ENCODE measurements at regions not wholly inside any gene's neighbourhood (a gene's known extent, or its start where the extent isn't known, plus 50 kb on each side); places are given as distances from the start of the nearest gene placed in this dataset.
"Not testable (repeated sequence)": the region's sequence is repeated elsewhere in the genome, so short reads cannot be mapped to it uniquely, and the experiment has no call there.

DNA sequence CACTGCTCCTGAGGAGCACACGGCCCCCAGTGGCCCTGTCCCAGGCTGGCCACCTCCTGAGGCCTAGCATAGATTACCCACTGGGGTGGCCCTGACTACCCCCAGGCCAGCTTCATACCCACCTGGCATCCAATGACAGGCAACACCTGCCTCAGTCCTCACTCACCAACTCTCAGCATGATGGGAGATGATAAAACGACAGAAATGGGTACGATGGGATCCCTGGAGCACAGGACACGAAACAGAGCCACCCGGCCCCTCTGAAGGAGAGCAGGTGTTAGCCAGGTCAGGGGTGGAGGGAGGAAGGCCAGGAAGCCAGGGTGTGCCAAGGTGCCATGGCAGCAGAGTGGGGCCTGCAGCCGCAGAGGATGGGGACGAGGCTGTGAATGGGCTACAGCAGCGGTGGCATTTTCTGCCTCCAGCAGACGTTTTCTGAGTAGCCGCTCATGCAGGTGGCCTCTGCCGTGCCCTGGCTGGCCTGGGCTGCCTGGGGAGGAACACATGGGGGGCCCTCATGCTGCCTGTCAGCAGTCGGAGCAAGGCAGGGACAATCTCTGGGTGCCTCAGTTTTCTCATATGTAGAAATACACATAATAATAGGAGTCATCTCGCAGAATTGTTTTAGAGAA, 50.2 kb upstream of the FGF3 start:
- no peak for DNase-seq

DNA sequence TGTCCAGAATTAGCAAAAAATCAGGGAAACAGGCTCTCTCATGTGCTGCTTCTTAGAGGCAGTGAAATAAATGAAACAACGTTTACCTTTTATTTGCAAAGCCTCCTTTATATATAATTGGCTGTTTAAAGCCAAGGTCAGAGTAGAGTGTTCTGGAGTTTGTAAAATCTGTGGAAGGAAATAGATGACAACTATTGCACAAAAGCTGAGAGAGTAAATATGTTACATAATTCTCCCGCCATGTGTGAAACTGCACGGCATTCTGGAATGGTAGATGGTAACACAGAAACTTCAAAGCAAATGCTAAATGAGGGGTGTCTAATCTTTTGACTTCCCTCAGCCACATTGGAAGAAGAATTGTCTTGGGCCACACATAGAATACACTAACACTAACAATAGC, 51.5 kb upstream of the FGF3 start:
- no peak for DNase-seq

DNA sequence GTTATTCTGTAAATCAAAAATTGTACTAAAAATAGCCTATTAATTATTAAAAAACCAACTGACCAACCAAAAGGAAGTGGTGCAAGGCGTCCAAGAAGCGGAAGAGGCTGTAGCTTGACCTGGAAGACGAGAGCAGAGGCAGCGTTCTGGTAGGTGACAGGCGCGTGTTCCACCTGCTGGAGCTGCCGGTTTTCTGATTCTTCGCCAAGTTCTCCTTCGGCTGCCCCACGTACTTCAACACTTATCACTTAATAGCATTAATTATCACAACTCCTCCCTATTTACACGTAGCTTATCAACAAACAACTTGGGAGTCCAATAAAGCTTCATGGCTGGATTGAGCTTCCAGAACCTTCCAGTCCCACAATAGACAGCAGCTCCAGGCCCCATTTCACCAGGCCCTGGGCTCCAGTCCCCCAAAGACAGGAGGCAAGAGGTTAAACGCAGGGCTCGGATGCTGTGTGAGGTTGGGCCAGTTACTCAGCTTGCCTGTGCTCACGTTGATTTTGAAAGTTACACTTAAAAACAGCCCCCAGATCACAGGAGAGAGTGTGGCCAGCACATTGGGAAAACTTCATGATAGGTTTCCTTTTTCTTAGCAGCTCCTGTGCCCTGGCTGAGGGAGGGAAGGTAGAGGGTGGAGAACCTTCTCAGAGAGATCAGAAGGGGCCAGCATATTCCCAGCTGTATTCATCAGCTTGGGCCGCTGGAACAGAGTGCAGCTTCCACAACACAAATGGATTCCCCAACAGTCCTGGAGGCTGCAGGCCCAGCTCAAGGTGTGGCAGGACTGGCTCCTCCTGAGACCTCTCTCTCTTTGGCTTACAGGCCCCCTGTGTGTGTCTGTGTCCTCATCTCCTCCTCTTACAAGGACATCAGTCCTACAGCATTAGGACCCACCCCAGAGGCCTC, 54.2 kb upstream of the FGF3 start:
- no peak for DNase-seq

DNA sequence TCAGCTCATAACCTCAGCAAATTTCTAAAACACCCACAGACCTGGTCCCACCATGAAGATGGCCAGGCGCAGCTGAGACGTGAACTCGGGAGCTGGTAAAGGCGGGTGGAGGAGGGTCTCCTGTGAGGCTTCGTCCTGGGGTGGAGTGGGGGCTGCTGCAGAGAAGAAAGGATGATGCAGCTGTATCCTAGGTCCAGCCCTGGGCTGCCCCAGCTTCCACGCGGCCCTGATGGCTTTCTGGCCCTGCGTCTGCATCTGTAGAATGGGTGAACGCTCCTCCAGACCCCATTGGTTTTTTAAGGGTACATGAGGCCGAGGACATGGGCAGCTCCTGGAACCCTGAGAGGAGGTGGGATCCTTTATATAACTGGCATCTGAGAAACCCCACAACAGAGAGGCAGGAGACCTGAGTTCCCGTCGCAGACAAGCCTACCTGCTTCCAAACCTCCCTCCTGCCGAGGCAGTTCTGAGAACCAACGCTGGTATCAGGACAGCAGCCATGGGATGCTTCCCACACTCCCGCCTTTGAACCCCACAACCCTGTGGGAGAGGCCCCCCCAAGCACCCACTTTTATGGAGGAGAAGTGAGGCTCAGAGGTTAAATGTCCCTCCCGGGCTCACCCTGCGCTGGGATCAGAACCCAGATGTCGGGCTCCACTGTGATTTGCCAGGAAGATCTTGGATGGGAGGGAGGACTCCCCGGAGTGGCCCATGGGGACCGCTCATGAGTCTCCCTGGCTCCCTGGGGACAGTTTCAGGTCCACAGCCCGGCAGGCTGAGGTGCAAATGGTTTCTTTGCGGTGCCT, 55.2 kb upstream of the FGF3 start:
- DNase-seq = no peak

DNA sequence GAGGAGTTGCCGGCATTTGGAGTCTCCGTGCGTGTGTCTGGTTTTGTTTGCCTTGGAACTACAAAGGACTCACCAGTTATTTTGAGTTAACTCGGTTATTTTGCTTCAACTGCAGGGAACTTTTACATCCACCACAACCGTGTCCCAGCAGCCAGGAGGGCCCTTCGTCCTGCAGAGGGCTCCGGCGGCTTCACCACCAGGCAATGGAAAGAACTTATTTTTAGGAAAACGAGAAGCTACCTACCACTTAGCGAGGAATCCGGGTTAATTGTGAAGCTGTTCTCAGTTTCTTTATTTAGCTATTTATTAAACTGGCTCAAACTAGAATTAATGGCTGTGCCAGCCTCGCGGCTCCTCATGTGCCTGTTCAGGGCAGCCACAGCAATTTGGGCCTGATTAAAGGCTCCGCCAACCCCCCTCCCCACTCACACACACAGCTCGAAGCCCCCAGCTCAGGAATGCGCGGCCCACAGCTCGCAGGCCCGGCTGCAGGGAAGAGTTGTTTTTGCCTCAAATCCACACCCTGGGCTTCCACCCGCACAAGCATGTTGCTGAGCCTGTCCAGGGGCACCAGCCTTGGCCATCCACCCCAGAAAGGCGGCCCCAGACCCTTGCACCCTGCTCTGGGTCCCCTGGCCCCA, 55.9 kb upstream of the FGF3 start:
- DNase-seq = no peak

DNA sequence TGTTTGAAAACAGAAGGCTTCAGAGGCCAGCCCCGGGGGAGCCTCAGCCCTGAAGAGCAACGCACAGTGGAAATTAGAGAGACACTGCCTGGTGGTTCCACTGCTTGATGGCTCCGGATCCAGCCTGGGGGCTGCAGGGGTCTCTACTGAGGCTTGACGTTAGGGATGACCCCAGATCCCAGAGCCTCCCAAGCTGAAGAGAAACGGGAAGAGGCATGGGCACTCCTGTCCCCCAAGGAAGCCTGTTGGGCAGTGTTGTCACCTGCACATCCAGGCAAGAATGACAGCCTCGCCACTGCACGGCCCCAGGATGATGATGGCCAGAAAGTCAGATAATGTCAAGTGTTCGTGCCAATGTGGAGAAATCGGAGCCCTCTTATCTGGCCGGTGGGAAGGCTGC, 56.8 kb upstream of the FGF3 start:
- no peak for DNase-seq

DNA sequence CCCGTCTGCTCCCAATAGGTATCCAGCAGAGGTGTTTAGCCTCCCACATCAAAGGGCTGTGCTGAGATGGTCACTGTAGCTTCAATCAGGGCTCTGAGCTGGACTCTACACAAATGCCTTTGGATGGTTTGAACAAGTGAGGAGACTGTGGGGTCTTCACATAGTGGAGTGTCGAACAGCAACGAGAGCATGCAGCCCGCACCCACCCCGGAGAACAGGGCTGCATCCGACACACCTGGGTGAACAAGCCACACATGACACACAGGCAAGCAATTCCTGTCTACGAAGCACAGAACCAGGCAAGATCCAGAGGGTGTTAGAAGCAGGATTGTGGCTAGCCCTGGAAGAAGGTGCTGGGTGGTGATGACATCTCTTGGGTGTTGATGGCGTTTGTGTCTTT, 58.0 kb upstream of the FGF3 start:
- no peak for DNase-seq

DNA sequence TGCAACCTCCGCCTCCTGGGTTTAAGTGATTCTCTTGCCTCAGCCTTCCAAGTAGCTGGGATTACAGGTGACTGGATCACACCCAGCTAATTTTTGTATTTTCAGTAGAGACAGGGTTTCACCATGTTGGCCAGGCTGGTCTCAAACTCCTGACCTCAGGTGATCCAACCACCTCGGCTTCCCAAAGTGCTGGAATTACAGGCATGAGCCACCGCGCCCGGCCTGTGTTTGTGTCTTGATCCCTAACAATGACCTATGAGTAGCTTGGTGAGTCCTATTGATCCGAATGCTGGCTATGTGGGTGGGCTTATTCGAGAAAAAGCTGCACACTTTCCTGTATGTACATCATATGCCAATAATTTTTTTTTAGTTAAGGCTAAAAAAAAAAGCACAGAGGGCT, 58.5 kb upstream of the FGF3 start:
- DNase-seq = not testable (repeated sequence)

DNA sequence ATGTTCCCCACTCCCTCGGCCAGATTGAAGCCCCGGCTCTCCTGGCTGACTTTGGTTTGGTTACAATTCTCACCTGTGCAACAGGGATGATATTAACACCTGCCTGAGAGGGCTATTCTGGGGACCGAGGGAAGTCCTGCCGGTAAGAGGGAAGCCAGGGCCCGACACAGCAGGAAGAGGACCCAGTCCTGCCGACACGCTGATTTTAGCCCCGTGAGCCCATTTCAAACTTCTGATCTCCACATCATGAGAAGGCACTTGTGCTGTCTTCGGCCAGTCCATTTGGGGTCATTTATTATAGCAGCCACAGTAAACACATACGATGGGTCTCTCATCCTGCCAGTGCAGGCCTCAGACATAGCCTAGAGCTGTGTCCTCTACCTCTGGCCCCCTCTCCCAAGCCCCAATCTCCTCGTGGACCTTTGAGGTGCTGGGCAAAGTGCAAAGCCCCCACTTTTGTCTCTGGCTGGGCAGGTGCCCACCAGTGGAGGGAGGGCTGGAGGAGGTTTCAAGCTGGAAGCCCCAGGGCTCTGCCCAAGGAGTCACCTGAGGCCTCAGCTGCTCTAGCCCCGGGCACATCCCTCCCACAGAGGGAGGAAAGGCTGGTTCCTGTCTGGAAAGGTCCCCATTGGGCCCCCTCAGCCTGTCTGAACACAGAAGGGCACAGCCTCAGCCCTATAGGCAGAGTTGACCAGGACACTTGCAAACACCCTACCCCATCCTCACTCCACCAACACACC, 59.1 kb upstream of the FGF3 start:
- DNase-seq = no peak

DNA sequence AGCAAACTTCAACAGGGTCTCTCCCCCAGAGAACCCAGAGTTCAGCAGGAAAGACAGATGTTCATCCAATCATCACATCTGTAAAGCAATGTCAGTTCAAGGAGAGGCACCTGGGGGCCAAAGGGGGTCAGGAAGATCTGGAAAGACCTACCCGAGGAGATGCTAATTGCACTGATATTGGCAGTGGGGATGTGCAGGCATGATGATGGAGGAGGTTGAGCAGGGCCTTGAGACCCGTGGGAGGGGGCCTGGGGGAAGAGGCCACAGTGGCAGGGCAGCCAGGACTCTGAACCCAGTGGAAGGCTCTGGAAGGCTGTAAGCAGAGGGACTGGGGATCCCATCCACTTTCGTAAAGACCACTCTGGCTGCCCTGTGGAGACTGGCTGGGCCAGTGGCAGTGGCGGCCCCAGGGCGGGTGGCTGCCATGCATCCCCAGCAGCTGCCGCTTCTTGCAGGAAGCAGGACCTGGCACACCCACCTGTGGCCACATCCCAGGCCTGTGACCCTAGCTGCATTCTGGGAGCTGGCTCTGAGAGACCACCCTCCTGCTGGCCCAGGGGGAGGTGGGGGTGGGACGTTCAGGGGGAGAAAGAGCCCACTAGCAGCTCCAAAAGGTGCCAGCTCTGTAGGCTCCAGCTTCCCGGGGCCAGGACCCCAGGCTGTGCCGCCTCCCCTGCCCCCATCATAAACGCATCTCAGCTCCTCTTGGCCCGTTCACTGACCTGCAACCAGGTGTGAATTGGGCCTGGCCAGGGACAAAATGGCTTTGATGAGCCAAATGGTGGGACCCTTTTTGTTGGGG, 59.9 kb upstream of the FGF3 start:
- DNase-seq = no peak

DNA sequence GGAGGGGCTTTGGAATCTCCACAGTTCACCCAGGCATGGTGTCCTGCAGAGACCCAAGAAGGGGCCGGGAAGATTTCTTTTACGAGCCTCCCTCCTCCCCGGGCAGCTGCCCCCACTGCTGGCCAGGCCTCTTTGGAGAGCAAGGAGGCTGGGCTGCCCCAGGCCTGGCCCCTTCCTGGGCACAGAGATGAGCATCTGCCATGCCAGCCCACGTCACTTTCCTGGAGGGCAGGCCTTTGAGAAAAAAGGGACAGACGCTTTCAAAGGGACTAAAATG, 60.5 kb upstream of the FGF3 start:
- no peak for DNase-seq

DNA sequence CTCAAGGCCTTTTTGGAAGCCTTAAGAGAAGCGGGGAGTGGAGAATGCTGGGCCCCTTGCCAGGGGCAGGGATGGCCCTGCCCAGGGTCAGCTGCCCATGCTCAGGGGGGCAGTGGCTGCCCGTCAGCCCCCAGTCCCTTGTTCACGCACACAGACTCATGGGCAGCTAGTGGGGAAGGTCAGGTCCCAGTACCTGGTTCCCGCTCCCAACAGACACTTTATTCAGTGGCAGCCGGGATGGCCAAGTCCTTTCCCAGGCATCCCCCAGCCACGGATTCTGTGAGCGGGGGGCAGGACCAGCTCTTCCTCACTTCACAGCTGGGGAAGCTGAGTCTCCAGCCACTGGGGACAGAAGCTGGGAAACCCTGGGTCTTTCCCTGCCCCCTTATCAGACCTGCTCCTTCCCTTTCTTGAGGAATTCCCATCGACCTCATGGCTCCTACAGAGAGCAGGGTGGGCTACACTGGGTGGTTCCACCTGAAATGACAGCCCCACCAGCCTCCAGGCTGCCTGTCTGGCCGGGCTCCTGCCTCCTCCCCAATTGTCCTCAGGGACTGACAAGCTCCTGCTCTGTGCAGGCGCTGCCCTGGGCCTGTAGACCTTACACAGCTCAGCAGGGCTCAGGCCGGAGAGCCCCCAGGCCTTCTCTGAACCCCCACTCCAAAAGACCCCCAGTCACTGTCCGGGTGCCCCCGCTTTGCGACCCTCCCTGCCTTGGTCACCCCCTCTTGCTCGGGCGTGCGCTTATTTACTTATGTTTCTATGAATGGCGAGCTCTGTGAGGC, 61.0 kb upstream of the FGF3 start:
- DNase-seq = no peak

DNA sequence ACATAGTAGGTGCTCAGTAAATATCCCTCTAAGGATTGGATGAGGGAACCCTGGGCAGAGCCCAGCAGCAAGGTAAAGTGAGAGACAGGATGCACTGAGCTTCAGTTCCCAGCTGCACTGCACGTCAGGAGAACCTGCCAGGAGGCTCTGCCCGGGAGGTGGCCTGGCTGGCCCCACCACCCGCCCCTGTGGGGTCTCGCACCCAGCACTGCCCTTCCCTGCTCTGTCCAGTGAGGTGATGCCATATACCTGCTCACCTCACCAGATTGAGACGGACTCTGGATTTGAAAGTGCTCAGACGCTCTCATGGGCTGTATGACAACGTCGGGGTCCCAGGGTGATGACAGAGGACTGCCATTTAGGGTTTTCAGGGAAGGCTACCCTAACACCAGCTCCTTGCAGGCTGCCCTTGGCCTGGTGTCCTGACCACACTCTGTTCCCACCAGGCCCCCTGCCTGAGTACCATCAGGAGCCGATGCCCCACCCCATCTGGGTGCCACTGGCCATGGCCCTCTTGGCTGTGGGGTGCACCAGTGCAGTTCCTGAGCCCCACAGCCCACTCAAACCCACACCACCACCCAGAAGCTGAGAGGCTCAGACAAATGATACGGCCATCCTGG, 61.7 kb upstream of the FGF3 start:
- no peak for DNase-seq

DNA sequence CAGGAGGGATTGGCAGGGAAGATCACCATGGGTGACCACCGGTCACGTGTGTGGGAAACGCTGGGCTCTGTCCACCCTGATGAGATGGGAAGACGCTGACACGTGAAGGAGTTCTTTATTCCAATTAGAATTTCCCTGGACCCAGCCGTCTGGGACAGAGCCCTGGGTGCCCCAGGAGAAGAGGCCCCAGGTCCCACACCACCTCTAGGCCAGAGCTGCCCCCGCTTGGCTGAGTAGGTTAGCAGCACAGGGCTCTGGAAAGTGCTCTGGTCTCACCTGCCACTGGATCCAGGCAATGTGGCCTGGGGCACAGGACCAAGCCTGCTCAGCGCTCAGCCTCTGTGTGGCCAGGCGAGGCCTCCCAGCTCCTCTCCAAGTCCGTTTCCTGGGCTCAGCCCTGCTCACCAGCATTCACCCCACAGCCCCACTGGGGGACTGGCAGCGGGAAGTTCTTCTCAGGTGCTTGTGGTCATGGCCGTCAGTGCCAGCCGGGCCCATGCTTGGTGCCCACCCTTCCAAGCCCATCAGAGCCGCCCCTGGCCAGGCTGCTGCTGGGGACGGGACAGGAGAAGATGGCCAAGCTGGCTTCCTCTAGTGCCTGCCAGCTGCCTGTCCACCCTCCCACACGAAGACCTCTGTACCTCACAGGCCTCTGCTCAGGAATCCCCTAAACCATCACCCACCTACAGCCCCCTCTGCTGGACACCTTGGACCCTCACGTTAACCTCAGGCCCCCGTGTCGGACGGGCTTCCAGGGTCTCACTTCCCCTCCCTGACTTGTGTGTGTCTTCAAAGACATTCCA, 62.5 kb upstream of the FGF3 start:
- no peak for DNase-seq

DNA sequence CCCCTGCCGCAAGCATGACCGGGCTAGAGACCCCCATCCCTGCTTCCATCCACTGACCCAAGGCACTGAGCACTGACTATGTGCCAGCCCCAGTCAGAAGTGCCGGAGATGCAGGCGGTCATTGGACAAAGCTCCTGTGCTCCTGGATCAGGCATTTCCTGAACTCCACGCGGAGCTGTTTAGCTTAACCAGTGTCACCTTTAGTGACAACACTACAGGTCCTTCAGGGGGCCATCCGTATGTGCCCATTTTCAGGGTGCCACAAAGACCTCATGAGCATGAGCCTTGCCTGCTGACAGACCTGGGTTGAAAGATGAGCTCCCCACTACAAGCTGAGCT, 63.0 kb upstream of the FGF3 start:
- no peak for DNase-seq

DNA sequence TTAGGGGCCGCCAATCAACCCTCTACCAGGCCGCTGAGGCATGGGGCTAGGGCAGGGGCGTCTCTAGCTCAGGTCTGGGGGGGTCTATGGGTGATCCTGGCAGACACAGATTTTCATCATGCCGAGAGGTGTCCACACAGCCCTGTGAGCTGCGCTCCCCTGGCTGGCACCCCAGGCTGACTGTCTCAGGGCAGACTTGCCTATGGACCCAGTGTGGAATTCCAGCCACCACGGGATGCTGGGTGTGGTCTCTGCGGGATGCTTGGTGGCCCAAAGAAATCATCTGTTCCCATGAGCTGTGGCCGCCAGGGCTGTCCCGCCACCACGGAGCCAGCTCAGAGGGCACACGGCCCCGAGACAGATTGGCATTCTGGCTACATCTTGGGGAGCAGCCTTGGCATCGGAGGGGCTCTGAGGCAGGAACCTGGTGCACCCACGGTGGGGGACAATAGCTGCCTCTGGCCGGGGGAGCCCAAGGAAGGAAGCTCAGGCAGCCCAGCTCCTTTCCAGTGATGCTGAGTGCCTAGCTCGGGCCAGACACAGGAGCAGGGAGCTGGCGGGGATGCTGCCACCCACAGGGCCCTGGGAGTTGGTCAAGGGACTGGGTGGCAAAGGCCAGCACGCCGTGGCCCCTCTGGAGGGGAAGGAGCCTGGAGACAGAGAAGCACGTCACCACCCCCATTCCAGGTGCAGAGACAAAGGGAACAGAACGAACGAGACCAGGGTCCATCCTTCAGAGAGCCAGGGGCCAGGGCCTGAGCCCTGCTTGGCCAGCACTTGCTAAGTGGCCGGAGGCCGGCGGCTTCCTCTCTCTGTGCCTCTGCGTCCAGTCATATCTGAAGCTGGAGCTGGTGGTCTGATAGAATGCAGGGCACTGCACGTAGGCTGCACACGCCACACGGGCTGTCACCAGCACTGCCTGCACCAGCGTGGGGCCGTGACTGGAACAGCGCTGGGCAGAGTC, 64.4 kb upstream of the FGF3 start:
- no peak for DNase-seq

DNA sequence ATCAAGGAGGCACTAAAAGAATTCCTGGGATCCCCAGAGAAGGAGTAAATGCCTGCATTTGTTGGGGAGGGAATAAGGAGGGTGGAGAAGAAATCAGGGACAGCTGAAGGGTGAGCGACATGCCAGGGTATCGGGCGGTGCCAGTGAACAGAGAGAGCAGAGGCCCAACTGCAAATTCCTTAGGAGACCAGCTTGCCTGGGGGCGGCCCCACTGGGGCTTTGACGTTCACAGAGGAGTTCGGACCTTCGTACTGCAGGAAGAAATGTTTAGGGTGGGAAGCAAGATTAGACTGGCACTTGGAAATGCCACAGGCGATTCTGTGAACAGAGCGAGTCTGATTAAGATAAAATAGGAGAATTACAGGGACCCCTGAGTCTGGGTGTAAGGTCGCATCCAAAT, 65.1 kb upstream of the FGF3 start:
- DNase-seq = no peak

DNA sequence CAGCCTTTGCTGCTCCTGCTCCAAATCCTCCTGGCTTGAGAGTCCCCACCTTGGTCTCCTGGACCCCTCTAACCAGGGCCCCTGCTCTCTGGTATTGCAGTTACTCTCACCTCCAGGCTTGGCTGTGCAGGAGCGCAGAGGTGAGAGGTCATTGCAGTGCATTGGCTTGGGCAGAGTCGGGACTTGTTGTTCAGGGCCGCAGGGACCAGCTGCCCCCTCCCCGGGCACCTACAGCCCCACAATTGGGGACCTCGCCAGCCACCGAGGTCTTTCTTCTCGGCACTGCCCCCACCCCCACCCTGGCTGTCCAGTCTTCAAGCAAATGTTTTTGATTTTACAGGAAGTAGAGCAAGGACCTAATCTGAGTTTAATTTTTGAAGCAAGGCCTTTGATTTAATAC, 65.5 kb upstream of the FGF3 start:
- no peak for DNase-seq

DNA sequence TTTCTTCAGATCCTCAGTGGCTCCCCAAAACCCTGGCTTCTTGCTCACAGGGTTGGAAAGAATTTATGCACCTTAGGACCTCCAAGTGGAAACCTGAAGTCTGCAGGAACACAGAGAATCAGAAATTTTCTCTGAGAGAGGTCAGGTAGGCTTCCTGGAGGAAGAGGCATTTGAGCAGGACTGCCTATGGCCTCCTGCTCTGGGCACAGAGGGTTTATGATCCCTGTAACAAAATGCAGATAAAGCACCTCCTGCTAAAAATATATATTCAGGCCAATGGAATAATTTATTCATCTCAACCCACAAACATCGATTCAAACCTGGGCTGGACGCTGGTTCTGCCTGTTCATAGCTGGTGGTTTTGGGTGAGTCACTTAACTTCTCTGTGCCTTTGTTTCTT, 68.1 kb upstream of the FGF3 start:
- no peak for DNase-seq
